ENCODE measurements at regions not wholly inside any gene's neighbourhood (a gene's known extent, or its start where the extent isn't known, plus 50 kb on each side); places are given as distances from the start of the nearest gene placed in this dataset.

GRCh38 chr6:6766230-6766905, 177.8 kb downstream of the LY86 start:
- DNase-seq: no peak
- TF ChIP-seq GATA1 (IDR thresholded peaks at IDR 0.05; ENCODE audit: low read depth, low read length) (no peak), POLR2A (IDR thresholded peaks at IDR 0.05; ENCODE audit: low read length) (no peak)

GRCh38 chr6:6769466-6769865, 180.9 kb downstream of the LY86 start:
- DNase-seq: no peak
- TF ChIP-seq POLR2A (IDR thresholded peaks at IDR 0.05; ENCODE audit: low read length): no peak
- TF ChIP-seq GATA1 (IDR thresholded peaks at IDR 0.05; ENCODE audit: low read depth, low read length): no peak

- TF ChIP-seq POLR2A (IDR thresholded peaks at IDR 0.05; ENCODE audit: low read length) (no peak), GATA1 (IDR thresholded peaks at IDR 0.05; ENCODE audit: low read depth, low read length) (no peak)
- DNase-seq: no peak
Observed at GRCh38 chr6:6771224-6771945, 182.9 kb downstream of the LY86 start.

- TF ChIP-seq GATA1 (IDR thresholded peaks at IDR 0.05; ENCODE audit: low read depth, low read length) (no peak), POLR2A (IDR thresholded peaks at IDR 0.05; ENCODE audit: low read length) (no peak)
- DNase-seq: no peak
Observed at GRCh38 chr6:6771964-6772363, 183.4 kb downstream of the LY86 start.

GRCh38 chr6:6772751-6773150, 184.2 kb downstream of the LY86 start:
- DNase-seq: no peak
- TF ChIP-seq GATA1 (IDR thresholded peaks at IDR 0.05; ENCODE audit: low read depth, low read length) (no peak), POLR2A (IDR thresholded peaks at IDR 0.05; ENCODE audit: low read length) (no peak)

- no peak for DNase-seq
- TF ChIP-seq POLR2A (IDR thresholded peaks at IDR 0.05; ENCODE audit: low read length) (no peak), GATA1 (IDR thresholded peaks at IDR 0.05; ENCODE audit: low read depth, low read length) (no peak)
Observed at GRCh38 chr6:6775074-6775473, 186.6 kb downstream of the LY86 start.

- DNase-seq: no peak
- TF ChIP-seq POLR2A (IDR thresholded peaks at IDR 0.05; ENCODE audit: low read length): no peak
- TF ChIP-seq GATA1 (IDR thresholded peaks at IDR 0.05; ENCODE audit: low read depth, low read length): no peak
Observed at GRCh38 chr6:6780231-6780630, 191.7 kb downstream of the LY86 start.

- TF ChIP-seq GATA1 (IDR thresholded peaks at IDR 0.05; ENCODE audit: low read depth, low read length) (no peak), POLR2A (IDR thresholded peaks at IDR 0.05; ENCODE audit: low read length) (no peak)
- no peak for DNase-seq
Observed at GRCh38 chr6:6781172-6781872, 192.8 kb downstream of the LY86 start.

GRCh38 chr6:6781873-6782227, 193.3 kb downstream of the LY86 start:
- DNase-seq: no peak

GRCh38 chr6:6783721-6784120, 195.2 kb downstream of the LY86 start:
- TF ChIP-seq GATA1 (IDR thresholded peaks at IDR 0.05; ENCODE audit: low read depth, low read length) (no peak), POLR2A (IDR thresholded peaks at IDR 0.05; ENCODE audit: low read length) (no peak)
- DNase-seq: no peak

More at GRCh38 chr6:6781873-6782227, 193.3 kb downstream of the LY86 start:
- TF ChIP-seq GATA1 (IDR thresholded peaks at IDR 0.05; ENCODE audit: low read depth, low read length) (no peak), POLR2A (IDR thresholded peaks at IDR 0.05; ENCODE audit: low read length) (no peak)

GRCh38 chr6:6784514-6785162, 196.1 kb downstream of the LY86 start:
- TF ChIP-seq POLR2A (IDR thresholded peaks at IDR 0.05; ENCODE audit: low read length): no peak
- no peak for TF ChIP-seq GATA1 (IDR thresholded peaks at IDR 0.05; ENCODE audit: low read depth, low read length)
- no peak for DNase-seq

GRCh38 chr6:6785163-6785521, 196.6 kb downstream of the LY86 start:
- DNase-seq: no peak

GRCh38 chr6:6788394-6789032, 200.0 kb downstream of the LY86 start:
- TF ChIP-seq GATA1 (IDR thresholded peaks at IDR 0.05; ENCODE audit: low read depth, low read length) (no peak), POLR2A (IDR thresholded peaks at IDR 0.05; ENCODE audit: low read length) (no peak)
- DNase-seq: peak; percentile 48 to 56

More at GRCh38 chr6:6785163-6785521, 196.6 kb downstream of the LY86 start:
- TF ChIP-seq GATA1 (IDR thresholded peaks at IDR 0.05; ENCODE audit: low read depth, low read length) (no peak), POLR2A (IDR thresholded peaks at IDR 0.05; ENCODE audit: low read length) (no peak)
